Lung microvascular endothelial cell (primary cell): ENCODE measurements at regions not wholly inside any gene's neighbourhood (a gene's known extent, or its start where the extent isn't known, plus 50 kb on each side); places are given as distances from the start of the nearest gene placed in this dataset.
"Not testable (repeated sequence)": the region's sequence is repeated elsewhere in the genome, so short reads cannot be mapped to it uniquely, and the experiment has no call there.

Experiments
- DNase-seq, 2 donors: peaks; one replicate each; pipeline versions ENCODE4 v3.0.0 to v3.0.0-alpha.2; 2010; ENCODE audit warnings: low read depth in 2 of 2

- DNase-seq: no peak
Measured at GRCh38 chr13:52931131-52931530, 82.7 kb upstream of the PCDH8 start.

GRCh38 chr13:52929846-52930245, 81.4 kb upstream of the PCDH8 start:
- no peak for DNase-seq

- no peak for DNase-seq
Measured at GRCh38 chr13:52926971-52927370, 78.5 kb upstream of the PCDH8 start.

- DNase-seq: no peak
Measured at GRCh38 chr13:52925775-52926285, 77.4 kb upstream of the PCDH8 start.

- DNase-seq: no peak
Measured at GRCh38 chr13:52925251-52925650, 76.8 kb upstream of the PCDH8 start.

- no peak for DNase-seq
Measured at GRCh38 chr13:52924289-52925148, 76.1 kb upstream of the PCDH8 start.

- no peak for DNase-seq
Measured at GRCh38 chr13:52922961-52923360, 74.5 kb upstream of the PCDH8 start.

- no peak for DNase-seq
Measured at GRCh38 chr13:52921194-52921593, 72.8 kb upstream of the PCDH8 start.

- no peak for DNase-seq
Measured at GRCh38 chr13:52916486-52916990, 68.1 kb upstream of the PCDH8 start.

- DNase-seq: no peak
Measured at GRCh38 chr13:52911340-52911739, 62.9 kb upstream of the PCDH8 start.

- not testable (repeated sequence) for DNase-seq
Measured at GRCh38 chr13:52910318-52910717, 61.9 kb upstream of the PCDH8 start.

GRCh38 chr13:52906122-52906903, 57.9 kb upstream of the PCDH8 start:
- no peak for DNase-seq

GRCh38 chr13:52905701-52906100, 57.3 kb upstream of the PCDH8 start:
- DNase-seq: no peak

GRCh38 chr13:52903320-52903719, 54.9 kb upstream of the PCDH8 start:
- DNase-seq: no peak

- no peak for DNase-seq
Measured at GRCh38 chr13:52899206-52899605, 50.8 kb upstream of the PCDH8 start.
